HCT116 (cell line): ENCODE measurements at regions not wholly inside any gene's neighbourhood (a gene's known extent, or its start where the extent isn't known, plus 50 kb on each side); places are given as distances from the start of the nearest gene placed in this dataset.

Source experiments
- CBX3 ChIP-seq: IDR thresholded peaks from 2 replicates; pipeline ENCODE4 v1.6.1; 2012; ENCODE audit warnings: low read depth
- EGR1 ChIP-seq: IDR thresholded peaks from 2 replicates; pipeline ENCODE4 v1.6.1; 2012; ENCODE audit warnings: low read depth
- EZH2 ChIP-seq: fragments of 200-600 bp; sonication (generic); IDR thresholded peaks from 2 replicates; pipeline ENCODE4 v1.6.1; 2017; ENCODE audit warnings: antibody characterized with exemption, mixed run types
- EZH2phosphoT487 ChIP-seq: fragments of 200-600 bp; IDR thresholded peaks from 2 replicates; pipeline ENCODE4 v1.6.1; 2018; ENCODE audit warnings: antibody characterized with exemption, borderline replicate concordance
- POLR2A ChIP-seq: IDR thresholded peaks from 2 replicates; pipeline ENCODE4 v1.7.0; 2011; ENCODE audit warnings: borderline replicate concordance; ENCODE audit not compliant: insufficient read depth, insufficient read length; ENCODE audit errors: extremely low read depth
- SP1 ChIP-seq: IDR thresholded peaks from 2 replicates; pipeline ENCODE4 v1.6.1; 2012; ENCODE audit warnings: low read depth
- YY1 ChIP-seq: IDR thresholded peaks from 2 replicates; pipeline ENCODE4 v1.6.1; 2011; ENCODE audit warnings: low read length, low read depth, moderate library complexity, mild to moderate bottlenecking; ENCODE audit not compliant: insufficient replicate concordance; ENCODE audit errors: extremely low read depth
- ZFX ChIP-seq: fragments of 450-650 bp; IDR thresholded peaks from 2 replicates; pipeline ENCODE4 v1.6.1; 2017
- TF ChIP-seq, protein P1 (sequence below), 3 experiments: fragments of 200-600 bp in 1 of 3; sonication (generic) in 1 of 3; IDR thresholded peaks in 2 of 3; conservative IDR thresholded peaks in 1 of 3; 2 replicates each; pipeline ENCODE4 v1.5.1; 2012 to 2017; ENCODE audit warnings: low read depth in 2 of 3, low read length in 2 of 3, antibody characterized with exemption in 1 of 3, borderline replicate concordance in 1 of 3, control low read depth in 1 of 3, mild to moderate bottlenecking in 1 of 3, mixed read lengths in 1 of 3, mixed run types in 1 of 3, moderate library complexity in 1 of 3; ENCODE audit not compliant: insufficient read depth in 1 of 3
- TF ChIP-seq, protein P2 (sequence below): IDR thresholded peaks from 2 replicates; pipeline ENCODE4 v1.6.1; 2012

DNA sequence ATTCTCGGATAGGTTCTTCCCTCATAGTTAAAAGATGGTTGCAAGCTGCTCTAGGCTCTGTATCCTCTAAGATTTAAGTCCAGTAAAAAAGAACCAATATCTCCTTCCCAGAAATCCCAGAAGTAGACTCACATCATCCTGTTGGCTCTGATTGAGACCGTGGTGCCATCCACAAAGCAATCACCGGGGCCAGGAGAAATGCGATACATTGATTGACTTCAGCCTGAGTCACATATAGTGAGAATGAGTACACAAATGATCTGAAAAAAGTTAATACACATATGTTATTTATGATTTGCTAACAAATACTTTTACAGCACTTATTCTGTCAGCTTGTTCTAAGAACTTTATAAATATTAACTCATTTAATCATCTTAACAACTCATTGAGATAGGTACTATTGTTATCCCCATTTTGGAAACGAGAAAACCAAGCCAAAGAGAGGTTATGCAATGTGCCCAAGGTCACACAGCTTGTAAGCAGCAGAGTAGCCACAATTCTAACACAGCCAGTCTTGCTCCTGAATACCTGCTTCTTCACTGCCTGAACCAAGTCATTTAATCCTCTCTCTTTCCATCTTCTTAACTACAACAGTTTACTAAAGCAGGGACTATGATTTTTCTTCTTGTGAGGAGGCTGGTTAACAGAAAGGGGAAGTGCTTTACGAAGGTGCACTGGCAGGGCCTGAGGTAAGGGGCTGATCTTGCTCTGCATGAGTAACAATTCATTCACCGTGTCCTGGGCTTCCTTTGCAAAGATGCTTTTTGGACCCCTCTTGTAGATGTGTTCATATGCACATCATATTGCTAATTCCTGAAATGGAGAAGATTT is 177.0 kb downstream of the REEP3 start:
- no peak for TF ChIP-seq POLR2A
- TF ChIP-seq YY1: no peak
- TF ChIP-seq, protein P1, sequence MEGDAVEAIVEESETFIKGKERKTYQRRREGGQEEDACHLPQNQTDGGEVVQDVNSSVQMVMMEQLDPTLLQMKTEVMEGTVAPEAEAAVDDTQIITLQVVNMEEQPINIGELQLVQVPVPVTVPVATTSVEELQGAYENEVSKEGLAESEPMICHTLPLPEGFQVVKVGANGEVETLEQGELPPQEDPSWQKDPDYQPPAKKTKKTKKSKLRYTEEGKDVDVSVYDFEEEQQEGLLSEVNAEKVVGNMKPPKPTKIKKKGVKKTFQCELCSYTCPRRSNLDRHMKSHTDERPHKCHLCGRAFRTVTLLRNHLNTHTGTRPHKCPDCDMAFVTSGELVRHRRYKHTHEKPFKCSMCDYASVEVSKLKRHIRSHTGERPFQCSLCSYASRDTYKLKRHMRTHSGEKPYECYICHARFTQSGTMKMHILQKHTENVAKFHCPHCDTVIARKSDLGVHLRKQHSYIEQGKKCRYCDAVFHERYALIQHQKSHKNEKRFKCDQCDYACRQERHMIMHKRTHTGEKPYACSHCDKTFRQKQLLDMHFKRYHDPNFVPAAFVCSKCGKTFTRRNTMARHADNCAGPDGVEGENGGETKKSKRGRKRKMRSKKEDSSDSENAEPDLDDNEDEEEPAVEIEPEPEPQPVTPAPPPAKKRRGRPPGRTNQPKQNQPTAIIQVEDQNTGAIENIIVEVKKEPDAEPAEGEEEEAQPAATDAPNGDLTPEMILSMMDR (IDR thresholded peaks at IDR 0.05 in 2 of 3, conservative IDR thresholded peaks at IDR 0.05 in 1 of 3; ENCODE audit: borderline replicate concordance in 1 of 3, insufficient read depth in 1 of 3, low read depth in 2 of 3, low read length in 2 of 3): no peak
- TF ChIP-seq SP1: no peak
- TF ChIP-seq EZH2phosphoT487: no peak
- no peak for TF ChIP-seq EZH2
- no peak for TF ChIP-seq EGR1
- no peak for TF ChIP-seq ZFX
- TF ChIP-seq, protein P2, sequence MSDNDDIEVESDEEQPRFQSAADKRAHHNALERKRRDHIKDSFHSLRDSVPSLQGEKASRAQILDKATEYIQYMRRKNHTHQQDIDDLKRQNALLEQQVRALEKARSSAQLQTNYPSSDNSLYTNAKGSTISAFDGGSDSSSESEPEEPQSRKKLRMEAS: no peak
- no peak for TF ChIP-seq CBX3
